Activated naive CD8-positive, alpha-beta T cell (primary cell): ENCODE measurements at regions not wholly inside any gene's neighbourhood (a gene's known extent, or its start where the extent isn't known, plus 50 kb on each side); places are given as distances from the start of the nearest gene placed in this dataset.
"Not testable (repeated sequence)": the region's sequence is repeated elsewhere in the genome, so short reads cannot be mapped to it uniquely, and the experiment has no call there.

Source experiments
- H3K27ac Mint-ChIP-seq: one replicate; pipeline ENCODE4 v1.8.0; 2021; ENCODE audit warnings: mixed read lengths
- H3K27me3 Mint-ChIP-seq: one replicate; pipeline ENCODE4 v1.8.0; 2021; ENCODE audit warnings: mixed read lengths
- H3K36me3 Mint-ChIP-seq: one replicate; pipeline ENCODE4 v1.8.0; 2021; ENCODE audit warnings: mixed read lengths
- H3K4me1 Mint-ChIP-seq: one replicate; pipeline ENCODE4 v1.8.0; 2021; ENCODE audit warnings: low read depth, mixed read lengths
- H3K4me3 Mint-ChIP-seq: one replicate; pipeline ENCODE4 v1.8.0; 2021; ENCODE audit warnings: mild to moderate bottlenecking, mixed read lengths
- H3K9me3 Mint-ChIP-seq: one replicate; pipeline ENCODE4 v1.8.0; 2021; ENCODE audit warnings: low read depth, mixed read lengths

DNA sequence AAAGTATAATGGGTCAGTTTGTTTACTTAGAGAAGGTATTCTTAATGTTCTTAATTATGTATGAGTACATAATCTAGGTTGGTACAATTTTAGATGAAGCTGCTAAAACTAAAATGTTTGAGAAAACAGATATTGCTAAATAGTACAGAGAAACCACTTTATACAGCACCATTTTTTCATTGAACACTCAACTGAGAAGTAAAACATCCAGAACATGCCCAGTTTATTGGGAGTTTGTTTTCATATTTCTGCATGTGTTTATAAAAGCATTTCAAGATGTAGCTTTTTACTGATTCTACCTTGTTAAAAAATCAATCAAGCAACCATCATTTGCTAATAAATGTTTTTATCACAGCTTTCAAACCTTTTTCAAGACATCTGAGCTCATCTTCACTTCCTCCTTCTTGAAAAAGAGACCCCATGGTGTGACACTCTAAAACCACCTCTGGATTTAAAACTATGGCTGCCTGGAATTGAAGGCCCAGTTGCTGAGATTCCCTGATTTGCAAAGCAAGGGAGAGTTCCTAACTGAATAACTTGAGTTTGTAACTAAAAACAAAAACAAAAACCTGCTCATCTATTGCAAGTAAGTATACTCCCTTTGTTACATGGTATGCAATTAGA lies 585.9 kb downstream of the ZEB2 start:
- Mint-ChIP-seq H3K36me3 (no peaks in the 10 kb centered on the region), H3K4me3 (no peak overlapping the region), H3K9me3 (no peaks in the 10 kb centered on the region), H3K27me3 (peaks cover 20% of the 10 kb centered on the region), H3K27ac (no peak overlapping the region), H3K4me1 (peaks cover 19% of the 10 kb centered on the region)

DNA sequence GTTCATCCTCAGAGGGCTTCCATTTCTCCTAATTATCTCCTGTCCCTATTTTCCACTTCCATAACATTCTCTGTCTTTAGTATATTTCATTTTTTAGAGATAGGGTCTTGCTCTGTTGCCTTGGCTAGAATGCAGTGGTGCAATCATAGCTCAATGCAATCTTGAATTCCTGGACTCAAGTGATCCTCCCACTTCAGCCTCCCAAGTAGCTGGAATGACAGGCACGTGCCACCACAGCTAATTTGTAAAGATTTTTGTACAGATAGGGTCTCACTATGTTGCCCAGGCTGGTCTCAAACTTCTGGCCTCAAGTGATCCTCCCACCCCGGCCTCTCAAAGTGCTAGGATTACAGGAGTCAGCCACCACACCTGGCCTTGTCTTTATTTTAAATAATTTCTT lies 589.0 kb downstream of the ZEB2 start:
- Mint-ChIP-seq H3K4me3 (no peak overlapping the region), H3K27ac (no peak overlapping the region), H3K36me3 (no peaks in the 10 kb centered on the region), H3K9me3 (no peaks in the 10 kb centered on the region), H3K27me3 (peaks cover 17% of the 10 kb centered on the region), H3K4me1 (no peaks in the 10 kb centered on the region)

DNA sequence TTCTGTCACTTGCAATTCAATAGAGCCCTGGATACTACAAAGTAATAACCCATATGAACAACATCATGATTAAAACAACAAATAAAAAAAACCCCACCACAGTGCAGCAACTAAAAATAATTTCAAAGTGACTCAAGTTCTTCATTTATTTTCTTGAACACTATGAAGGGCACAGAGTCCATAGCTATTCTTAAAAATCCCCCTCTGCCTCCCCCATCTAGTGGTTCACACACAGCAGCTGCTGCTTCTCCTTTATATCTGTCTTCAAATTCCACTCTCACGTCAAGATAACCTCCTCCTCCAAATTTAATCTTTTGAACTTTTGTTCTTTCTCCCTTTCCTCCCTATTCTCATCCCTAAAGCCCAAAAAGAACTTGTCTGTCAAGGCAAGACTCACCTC lies 591.3 kb downstream of the ZEB2 start:
- Mint-ChIP-seq H3K4me3 (no peak overlapping the region), H3K4me1 (no peaks in the 10 kb centered on the region), H3K36me3 (peaks cover 3% of the 10 kb centered on the region), H3K27me3 (peaks cover 16% of the 10 kb centered on the region), H3K9me3 (peaks cover 3% of the 10 kb centered on the region), H3K27ac (no peak overlapping the region)

DNA sequence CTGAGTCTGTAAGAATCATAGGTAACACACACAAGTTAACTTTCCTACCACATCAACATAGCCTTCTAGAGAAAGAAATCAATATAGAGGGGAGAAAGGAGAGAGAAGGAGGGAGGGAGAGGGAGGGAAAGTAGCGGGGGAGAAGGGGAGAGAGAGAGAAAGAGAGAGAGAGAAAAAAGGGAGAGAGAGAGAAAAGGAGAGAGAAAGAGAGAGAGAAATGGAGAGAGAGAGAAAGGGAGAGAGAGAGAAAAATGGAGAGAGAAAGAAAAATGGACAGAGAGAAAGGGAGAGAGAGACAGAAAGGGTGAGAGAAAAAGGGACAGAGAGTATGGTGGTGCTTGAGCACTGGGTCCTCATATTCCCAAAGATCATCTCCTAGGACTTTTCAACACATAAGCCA lies 591.7 kb downstream of the ZEB2 start:
- Mint-ChIP-seq H3K4me3 (no peak overlapping the region), H3K27ac (no peak overlapping the region), H3K27me3 (peaks cover 16% of the 10 kb centered on the region), H3K36me3 (peaks cover 3% of the 10 kb centered on the region), H3K9me3 (peaks cover 3% of the 10 kb centered on the region), H3K4me1 (no peaks in the 10 kb centered on the region)

DNA sequence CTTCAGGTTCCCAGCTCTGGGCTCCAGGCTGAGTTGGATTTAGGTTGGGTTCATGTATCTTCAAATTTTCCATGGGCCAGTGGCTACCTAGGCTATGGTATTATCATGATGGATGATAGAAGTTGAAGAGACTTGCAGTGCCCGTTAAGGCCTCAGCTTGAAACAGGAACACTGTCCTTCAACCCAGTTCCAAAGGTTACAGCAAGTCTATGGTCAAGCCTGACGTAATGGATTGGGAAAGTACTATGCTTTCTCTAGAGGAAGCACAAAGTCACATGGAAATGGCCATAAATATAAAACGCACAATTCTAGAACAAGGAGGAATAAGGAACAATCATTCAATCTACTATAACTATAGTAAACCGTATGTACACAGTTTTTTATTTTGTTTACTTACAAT lies 593.2 kb downstream of the ZEB2 start:
- Mint-ChIP-seq H3K27me3 (peaks cover 15% of the 10 kb centered on the region), H3K4me1 (no peaks in the 10 kb centered on the region), H3K27ac (no peak overlapping the region), H3K36me3 (peaks cover 5% of the 10 kb centered on the region), H3K9me3 (peaks cover 3% of the 10 kb centered on the region), H3K4me3 (no peak overlapping the region)

DNA sequence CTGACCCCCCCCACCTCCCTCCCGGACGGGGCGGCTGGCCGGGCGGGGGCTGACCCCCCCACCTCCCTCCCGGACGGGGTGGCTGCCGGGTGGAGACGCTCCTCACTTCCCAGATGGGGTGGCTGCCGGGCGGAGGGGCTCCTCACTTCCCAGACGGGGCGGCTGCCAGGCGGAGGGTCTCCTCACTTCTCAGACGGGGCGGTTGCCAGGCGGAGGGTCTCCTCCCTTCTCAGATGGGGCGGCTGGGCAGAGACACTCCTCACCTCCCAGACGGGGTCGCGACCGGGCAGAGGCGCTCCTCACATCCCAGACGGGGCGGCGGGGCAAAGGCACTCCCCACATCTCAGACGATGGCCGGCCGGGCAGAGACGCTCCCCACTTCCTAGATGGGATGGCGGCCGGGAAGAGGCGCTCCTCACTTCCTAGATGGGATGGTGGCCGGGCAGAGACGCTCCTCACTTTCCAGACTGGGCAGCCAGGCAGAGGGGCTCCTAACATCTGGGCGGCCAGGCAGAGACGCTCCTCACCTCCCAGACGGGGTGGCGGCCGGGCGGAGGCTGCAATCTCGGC lies 597.6 kb downstream of the ZEB2 start:
- H3K4me3 Mint-ChIP-seq, H3K4me1 Mint-ChIP-seq, H3K27ac Mint-ChIP-seq, H3K27me3 Mint-ChIP-seq: not testable (repeated sequence)
- H3K36me3 Mint-ChIP-seq: peaks cover 21% of the 10 kb centered on the region
- H3K9me3 Mint-ChIP-seq: peaks cover 18% of the 10 kb centered on the region

DNA sequence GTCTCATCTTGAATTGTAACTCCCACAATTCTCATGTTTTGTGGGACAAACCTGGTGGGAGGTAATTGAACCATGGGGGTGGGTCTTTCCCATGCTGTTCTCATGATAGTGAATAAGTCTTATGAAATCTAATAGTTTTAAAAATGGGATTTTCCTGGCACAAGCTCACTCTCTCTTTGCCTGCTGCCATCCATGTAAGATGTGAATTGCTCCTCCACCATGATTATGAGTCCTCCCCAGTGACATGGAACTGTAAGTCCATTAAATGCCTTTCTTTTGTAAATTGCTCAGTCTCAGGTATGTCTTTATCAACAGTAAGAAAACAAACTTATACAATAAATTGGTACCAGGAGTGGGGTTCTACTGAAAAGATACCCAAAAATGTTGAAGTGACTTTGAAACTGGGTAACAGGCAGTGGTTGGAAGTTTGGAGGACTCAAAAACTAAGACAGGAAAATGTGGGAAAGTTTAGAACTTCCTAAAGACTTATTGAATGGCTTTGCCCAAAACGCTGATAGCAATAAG lies 601.4 kb downstream of the ZEB2 start:
- Mint-ChIP-seq H3K36me3 (peaks cover 18% of the 10 kb centered on the region), H3K27me3 (no peaks in the 10 kb centered on the region), H3K4me1 (no peaks in the 10 kb centered on the region), H3K4me3 (no peak overlapping the region), H3K27ac (no peak overlapping the region), H3K9me3 (peaks cover 18% of the 10 kb centered on the region)

DNA sequence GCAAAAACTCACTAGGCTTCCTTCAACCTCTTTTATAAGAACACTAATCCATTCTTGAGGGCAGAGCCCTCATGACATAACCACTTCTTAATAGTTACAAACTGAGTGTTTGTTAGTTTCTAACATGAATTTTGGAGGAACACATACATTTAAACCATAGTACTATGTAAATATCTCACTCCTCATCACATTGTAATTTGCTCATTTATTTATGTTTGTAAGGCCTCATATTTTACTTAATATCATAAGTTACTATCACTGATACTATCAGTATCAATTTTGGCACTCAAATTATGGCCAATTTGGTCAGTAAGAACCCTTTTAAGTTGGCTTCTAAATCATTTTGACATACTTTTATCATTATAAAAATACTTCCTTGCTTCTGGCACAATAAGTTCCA lies 603.1 kb downstream of the ZEB2 start:
- Mint-ChIP-seq H3K9me3 (peaks cover 18% of the 10 kb centered on the region), H3K4me1 (no peaks in the 10 kb centered on the region), H3K27me3 (no peaks in the 10 kb centered on the region), H3K27ac (no peak overlapping the region), H3K4me3 (no peak overlapping the region), H3K36me3 (peaks cover 16% of the 10 kb centered on the region)

DNA sequence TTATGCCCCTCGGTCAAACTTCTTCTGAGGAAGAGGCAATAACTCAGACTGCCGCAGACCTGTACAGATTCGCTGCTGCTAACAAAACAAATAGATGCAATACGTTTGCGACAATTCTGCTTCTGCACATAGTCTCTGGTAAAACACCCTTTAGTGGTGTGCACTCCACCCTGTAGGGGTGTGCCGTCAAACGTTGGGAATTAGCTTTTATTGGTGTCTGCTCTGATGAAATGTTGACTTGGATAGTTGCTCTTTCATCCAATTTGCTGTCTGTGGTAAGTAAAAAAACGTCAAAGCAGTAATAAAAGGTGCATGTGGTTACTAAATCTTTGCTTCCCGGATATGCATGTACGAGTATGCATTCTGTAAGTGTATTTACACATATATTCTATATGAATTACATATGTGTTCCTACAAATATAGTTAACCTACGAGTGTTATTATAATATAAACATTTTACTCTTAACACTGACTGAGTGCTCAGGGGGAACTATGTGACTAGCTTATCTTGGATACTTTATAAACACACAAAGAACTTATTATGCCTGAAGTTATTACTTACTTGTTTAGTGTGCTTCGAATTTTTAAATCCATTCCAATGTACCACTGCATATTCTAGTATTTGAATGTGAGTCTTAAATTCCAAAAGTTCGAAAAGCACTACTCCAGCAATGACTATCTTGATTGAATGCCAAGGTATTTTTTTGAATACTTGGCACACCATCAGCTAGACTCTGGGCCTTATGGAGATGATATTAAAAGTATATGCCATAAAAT lies 610.2 kb downstream of the ZEB2 start:
- no peaks in the 10 kb centered on the region for H3K36me3 Mint-ChIP-seq
- H3K4me1 Mint-ChIP-seq: no peaks in the 10 kb centered on the region
- no peak overlapping the region for H3K4me3 Mint-ChIP-seq
- no peaks in the 10 kb centered on the region for H3K9me3 Mint-ChIP-seq
- no peak overlapping the region for H3K27ac Mint-ChIP-seq
- peaks cover 1% of the 10 kb centered on the region for H3K27me3 Mint-ChIP-seq

DNA sequence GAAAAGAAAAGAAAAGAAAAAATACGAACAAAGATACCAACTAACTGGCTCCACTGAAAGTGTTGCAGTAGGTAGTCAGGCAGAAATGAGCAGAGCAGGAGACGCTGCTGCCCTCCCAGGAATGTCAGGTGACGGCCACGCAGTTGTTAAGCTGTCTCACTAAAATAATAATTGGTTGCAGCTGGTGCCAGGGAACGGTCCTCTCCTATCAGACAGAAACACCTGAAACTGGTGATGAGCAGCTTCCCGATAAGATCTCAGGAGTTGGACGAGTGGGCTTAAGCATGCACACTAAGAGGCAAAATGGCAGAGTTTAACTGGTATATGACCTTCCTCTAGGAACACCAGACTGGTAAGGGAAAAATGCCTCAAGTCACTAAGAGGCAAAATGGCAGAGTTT lies 611.1 kb downstream of the ZEB2 start:
- no peaks in the 10 kb centered on the region for H3K36me3 Mint-ChIP-seq
- H3K4me1 Mint-ChIP-seq: no peaks in the 10 kb centered on the region
- H3K27ac Mint-ChIP-seq: no peak overlapping the region
- H3K4me3 Mint-ChIP-seq: no peak overlapping the region
- H3K27me3 Mint-ChIP-seq: peaks cover 1% of the 10 kb centered on the region
- H3K9me3 Mint-ChIP-seq: no peaks in the 10 kb centered on the region

DNA sequence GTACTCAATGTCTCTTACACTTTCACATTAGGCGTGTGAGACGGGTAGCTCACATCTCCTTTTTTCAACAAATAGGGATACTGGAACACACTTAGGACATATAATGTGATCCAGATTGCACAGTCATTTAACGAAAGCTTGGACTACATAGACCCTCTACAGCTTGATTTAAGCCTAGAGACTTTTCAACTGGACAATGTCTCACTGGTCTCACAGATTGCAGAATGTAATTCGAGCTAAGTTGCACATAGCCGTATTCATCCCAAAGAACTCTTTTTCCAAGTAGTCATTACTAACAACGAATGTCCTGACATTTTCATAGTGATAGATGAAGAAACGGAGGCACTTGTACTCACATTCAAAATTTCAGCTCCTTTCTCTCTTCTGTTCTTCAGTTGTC lies 612.1 kb downstream of the ZEB2 start:
- Mint-ChIP-seq H3K27me3 (peaks cover 1% of the 10 kb centered on the region), H3K4me1 (no peaks in the 10 kb centered on the region), H3K36me3 (no peaks in the 10 kb centered on the region), H3K4me3 (no peak overlapping the region), H3K9me3 (no peaks in the 10 kb centered on the region), H3K27ac (no peak overlapping the region)

DNA sequence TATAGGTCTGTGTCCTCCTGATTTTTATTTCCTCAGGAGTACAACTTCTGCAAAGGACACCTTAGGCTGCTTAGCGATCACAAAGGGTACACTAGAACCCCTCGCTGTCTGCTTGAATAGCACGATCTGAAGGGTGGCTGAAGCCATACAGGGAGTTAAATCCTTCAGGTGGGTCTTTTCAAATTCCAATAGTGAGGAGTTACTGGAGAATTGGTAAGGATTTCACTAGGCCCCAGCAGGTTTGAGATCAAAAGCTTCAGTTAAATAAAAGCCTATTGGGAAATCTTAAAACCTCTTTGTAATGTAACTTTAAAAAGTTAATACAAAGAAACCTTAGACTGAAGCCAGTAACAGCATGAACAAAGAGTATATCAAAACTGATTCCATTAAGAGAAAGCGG lies 613.1 kb downstream of the ZEB2 start:
- Mint-ChIP-seq H3K4me3 (no peak overlapping the region), H3K9me3 (no peaks in the 10 kb centered on the region), H3K27ac (no peak overlapping the region), H3K36me3 (no peaks in the 10 kb centered on the region), H3K27me3 (peaks cover 1% of the 10 kb centered on the region), H3K4me1 (no peaks in the 10 kb centered on the region)

DNA sequence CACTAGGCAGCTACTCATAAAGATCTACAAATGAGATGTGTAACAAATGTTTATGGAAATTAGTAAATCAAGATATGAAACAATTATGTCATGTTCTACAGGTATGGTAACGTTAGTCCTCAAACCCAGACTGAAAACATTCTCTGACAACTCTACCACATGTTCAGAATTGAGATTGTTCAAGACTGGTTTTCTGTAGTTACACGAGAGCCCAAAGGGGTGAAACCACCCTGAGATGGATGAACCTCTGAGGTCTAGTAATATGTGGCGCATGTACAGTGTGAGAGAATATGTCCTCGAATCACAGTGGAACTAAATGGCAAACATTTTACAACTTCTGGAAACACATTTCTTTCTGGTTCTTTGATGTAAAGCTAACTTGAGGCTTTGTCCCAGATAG lies 614.3 kb downstream of the ZEB2 start:
- no peak overlapping the region for H3K4me3 Mint-ChIP-seq
- peaks cover 2% of the 10 kb centered on the region for H3K4me1 Mint-ChIP-seq

DNA sequence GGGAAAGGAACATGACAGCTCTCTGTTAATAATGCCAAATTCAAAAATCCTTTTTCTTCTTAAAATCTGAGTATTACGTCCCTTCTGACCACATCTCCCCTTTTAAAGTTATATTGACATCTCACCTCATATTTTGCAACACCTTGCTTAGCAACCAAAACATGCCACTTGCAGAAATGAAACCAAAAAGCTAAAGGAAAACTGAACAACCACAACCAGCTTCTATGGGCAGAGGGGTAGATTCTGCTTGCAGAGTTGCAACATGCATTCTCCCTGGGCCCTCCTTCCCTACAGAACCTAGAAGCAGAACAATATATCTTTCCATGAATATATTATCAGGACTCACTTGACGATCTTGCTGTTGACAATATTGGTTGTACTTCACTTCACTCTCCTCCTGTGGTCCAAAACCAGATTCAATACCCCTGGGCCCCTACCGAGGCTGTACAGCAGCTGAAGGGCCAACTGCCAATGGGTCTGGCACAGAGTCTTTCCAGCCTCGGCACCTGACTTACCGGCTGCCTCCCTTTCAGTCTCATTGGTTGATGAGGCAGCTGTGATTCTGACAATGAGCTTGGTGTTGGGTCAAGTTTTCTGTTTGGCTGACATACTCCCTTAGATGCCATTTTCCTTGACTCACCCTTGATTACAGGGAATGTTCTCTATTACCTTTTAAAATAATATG lies 616.6 kb downstream of the ZEB2 start:
- Mint-ChIP-seq H3K36me3 (no peaks in the 10 kb centered on the region), H3K9me3 (no peaks in the 10 kb centered on the region), H3K27me3 (no peaks in the 10 kb centered on the region), H3K4me3 (no peak overlapping the region), H3K27ac (no peak overlapping the region), H3K4me1 (peaks cover 2% of the 10 kb centered on the region)

More for the DNA sequence above, 614.3 kb downstream of the ZEB2 start:
- Mint-ChIP-seq H3K36me3 (no peaks in the 10 kb centered on the region), H3K27ac (no peak overlapping the region), H3K27me3 (peaks cover 1% of the 10 kb centered on the region), H3K9me3 (no peaks in the 10 kb centered on the region)

DNA sequence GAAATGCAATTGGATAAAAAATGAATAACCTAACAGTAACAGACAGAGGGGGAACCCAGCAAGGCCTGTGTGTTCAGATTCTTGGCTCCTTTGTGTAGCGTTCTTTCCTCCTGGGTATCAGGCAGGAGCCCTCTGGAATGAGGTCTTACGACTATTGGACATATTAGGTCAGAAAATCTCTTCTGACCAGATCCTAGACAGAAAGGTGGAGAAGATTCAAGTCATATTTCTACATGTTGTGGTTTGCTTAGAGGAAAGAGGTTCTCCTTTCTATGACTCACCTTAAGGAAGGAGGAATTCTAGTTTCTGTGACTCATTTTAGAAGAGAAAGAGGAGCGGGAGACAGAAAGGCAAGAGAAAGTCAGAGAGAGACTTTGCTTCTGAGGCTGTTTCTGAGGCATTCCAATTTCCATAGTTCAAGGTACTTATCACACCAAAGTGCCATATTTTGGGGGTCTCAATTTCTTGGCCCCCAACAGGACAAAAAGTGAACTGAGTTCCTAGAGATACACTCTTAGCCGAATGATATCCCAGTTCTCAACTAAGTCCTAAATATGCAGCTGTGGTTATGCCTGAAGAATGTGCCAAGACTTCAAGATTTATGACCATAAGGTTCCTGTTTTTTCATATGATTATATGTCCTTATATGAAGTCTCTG lies 618.6 kb downstream of the ZEB2 start:
- no peak overlapping the region for H3K4me3 Mint-ChIP-seq

More for the DNA sequence above, 618.6 kb downstream of the ZEB2 start:
- Mint-ChIP-seq H3K4me1 (peaks cover 2% of the 10 kb centered on the region), H3K9me3 (no peaks in the 10 kb centered on the region), H3K27me3 (no peaks in the 10 kb centered on the region), H3K27ac (no peak overlapping the region), H3K36me3 (no peaks in the 10 kb centered on the region)
